B cell (primary cell): ENCODE measurements at regions not wholly inside any gene's neighbourhood (a gene's known extent, or its start where the extent isn't known, plus 50 kb on each side); places are given as distances from the start of the nearest gene placed in this dataset.

Source experiments
- ATAC-seq: fragments of 200-7000 bp; cut with Tn5 transposase; one replicate; pipeline ENCODE4 v1.10.0; 2021; ENCODE audit warnings: low read depth, mild to moderate bottlenecking, moderate number of reproducible peaks, moderate library complexity
- CTCF ChIA-PET: fragments of 350-600 bp; sonication (Branson Sonifier 250); formaldehyde crosslinking; loops from one replicate; lab custom pipeline; 2021; ENCODE audit warnings: antibody characterized with exemption, inconsistent platforms; lab: Charles Lee
- POLR2A ChIA-PET: fragments of 350-600 bp; sonication (Branson Sonifier 250); formaldehyde crosslinking; loops from one replicate; lab custom pipeline; 2021; ENCODE audit warnings: antibody characterized with exemption; lab: Charles Lee
- DNase-seq: peaks from one replicate; pipeline ENCODE4 v3.0.0; 2013
- H2AFZ ChIP-seq: 2 replicates; pipeline ENCODE4 v1.6.1; 2012; ENCODE audit warnings: mild to moderate bottlenecking, low read depth, low read length; ENCODE audit not compliant: insufficient read depth, poor library complexity, severe bottlenecking
- H3K27ac ChIP-seq, 2 donors: 1 replicate in 1 of 2; 2 replicates in 1 of 2; pipeline ENCODE4 v1.5.1; 2012 to 2013; ENCODE audit warnings: low read length in 2 of 2, mild to moderate bottlenecking in 2 of 2, moderate library complexity in 1 of 2
- H3K27me3 ChIP-seq, 4 experiments: fragments of 200-600 bp in 1 of 4; sonication (generic) in 1 of 4; replicated peaks in 1 of 4; 1 replicate in 2 of 4; 2 replicates in 2 of 4; pipeline versions ENCODE4 v1.6.1 to v1.7.0; 2013 to 2016; ENCODE audit warnings: low read length in 3 of 4, mild to moderate bottlenecking in 2 of 4, mixed read lengths in 1 of 4, moderate library complexity in 1 of 4; ENCODE audit not compliant: insufficient read depth in 4 of 4, control insufficient read depth in 3 of 4; ENCODE audit errors: control extremely low read depth in 1 of 4
- H3K36me3 ChIP-seq, 2 experiments: replicated peaks in 1 of 2; 1 replicate in 1 of 2; 2 replicates in 1 of 2; pipeline versions ENCODE4 v1.6.1 to v1.7.1; 2013; ENCODE audit warnings: low read length in 1 of 2; ENCODE audit not compliant: insufficient read depth in 2 of 2, control insufficient read depth in 1 of 2; ENCODE audit errors: control extremely low read depth in 1 of 2, extremely low read depth in 1 of 2
- H3K4me1 ChIP-seq, 2 donors: fragments of 200-600 bp in 1 of 2; sonication (generic) in 1 of 2; 1 replicate in 1 of 2; 2 replicates in 1 of 2; pipeline versions ENCODE4 v1.5.1 to v1.6.1; 2013 to 2017; ENCODE audit warnings: low read length in 2 of 2; ENCODE audit not compliant: control insufficient read depth in 2 of 2, insufficient read depth in 2 of 2
- H3K4me2 ChIP-seq: replicated peaks from 2 replicates; pipeline ENCODE3; 2012; ENCODE audit warnings: mild to moderate bottlenecking, low read depth, low read length; ENCODE audit not compliant: poor library complexity, severe bottlenecking
- H3K4me3 ChIP-seq, 5 experiments: fragments of 200-600 bp in 1 of 5; sonication (generic) in 1 of 5; 1 replicate in 3 of 5; 2 replicates in 2 of 5; pipeline versions ENCODE4 v1.5.1 to v1.7.0; 2011 to 2016; ENCODE audit warnings: low read length in 4 of 5, mild to moderate bottlenecking in 4 of 5, low read depth in 2 of 5, control low read depth in 1 of 5, moderate library complexity in 1 of 5; ENCODE audit not compliant: insufficient read depth in 1 of 5; ENCODE audit errors: control extremely low read depth in 1 of 5, extremely low read depth in 1 of 5
- H3K79me2 ChIP-seq: fragments of 200-600 bp; sonication (generic); one replicate; pipeline ENCODE4 v1.6.0; 2016; ENCODE audit warnings: low read length; ENCODE audit not compliant: control insufficient read depth, insufficient read depth
- H3K9ac ChIP-seq: fragments of 200-600 bp; sonication (generic); 2 replicates; pipeline ENCODE4 v1.6.1; 2017; ENCODE audit warnings: mild to moderate bottlenecking, low read length, moderate library complexity
- H3K9me3 ChIP-seq, 3 donors: one replicate each; pipeline versions ENCODE4 v1.6.1 to v1.7.1; 2013; ENCODE audit warnings: low read length in 2 of 3; ENCODE audit not compliant: control insufficient read depth in 2 of 3, insufficient read depth in 1 of 3; ENCODE audit errors: control extremely low read depth in 1 of 3
- H4K20me1 ChIP-seq: 2 replicates; pipeline ENCODE4 v1.6.0; 2012; ENCODE audit warnings: mild to moderate bottlenecking, low read length; ENCODE audit not compliant: insufficient read depth, control insufficient read depth, poor library complexity, severe bottlenecking
- H3K27ac Mint-ChIP-seq: one replicate; pipeline ENCODE4 v1.8.0; 2021; ENCODE audit warnings: mixed read lengths
- H3K27me3 Mint-ChIP-seq: one replicate; pipeline ENCODE4 v1.8.0; 2021; ENCODE audit warnings: mixed read lengths
- H3K4me1 Mint-ChIP-seq: one replicate; pipeline ENCODE4 v1.8.0; 2021; ENCODE audit warnings: mixed read lengths
- H3K4me3 Mint-ChIP-seq: one replicate; pipeline ENCODE4 v1.8.0; 2021; ENCODE audit warnings: mixed read lengths
- H3K9me3 Mint-ChIP-seq: one replicate; pipeline ENCODE4 v1.8.0; 2022; ENCODE audit warnings: mixed read lengths; ENCODE audit not compliant: insufficient read depth
- CTCF ChIP-seq: fragments of 200-600 bp; IDR thresholded peaks from one replicate; pipeline ENCODE4 v1.8.0; 2022; ENCODE audit warnings: antibody characterized with exemption, mild to moderate bottlenecking
- EZH2 ChIP-seq: IDR thresholded peaks from 2 replicates; pipeline ENCODE4 v1.6.1; 2012; ENCODE audit warnings: borderline replicate concordance, low read depth, mild to moderate bottlenecking, moderate library complexity, low read length; ENCODE audit not compliant: insufficient read depth, poor library complexity, severe bottlenecking
- WGBS: methylation state at CpG from one replicate; pipeline ENCODE4 v1.1.5; 2013; ENCODE audit warnings: missing lambda C conversion rate; ENCODE audit not compliant: insufficient coverage; 5-methylcytosine and 5-hydroxymethylcytosine counted together
- intact Hi-C: fragments of 100-400 bp; cut with micrococcal nuclease; formaldehyde crosslinking; loops from one replicate; pipeline ENCODE4 v1.10.0; 2022

DNA sequence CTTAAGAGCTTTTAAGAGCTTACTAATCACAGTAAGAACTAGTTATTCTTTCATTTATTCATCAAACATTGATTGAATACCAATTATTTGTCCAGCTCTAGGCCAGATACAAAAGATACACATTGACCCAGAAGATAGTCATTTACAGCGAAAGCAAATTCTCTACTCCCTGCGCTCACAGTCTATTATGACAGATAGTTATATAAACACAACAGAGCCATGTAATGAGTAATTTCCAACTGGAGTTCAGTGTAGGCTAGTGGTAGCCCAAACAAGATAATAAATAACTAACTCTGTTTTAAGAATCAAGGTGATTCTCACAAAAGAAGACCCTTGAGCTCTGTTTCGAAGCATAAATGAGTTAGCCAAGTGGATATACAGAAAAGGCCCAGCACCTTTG lies 397.8 kb upstream of the TLE4 start:
- H3K4me3 ChIP-seq = no peak overlapping the region
- no peak overlapping the region for H2AFZ ChIP-seq
- H3K27me3 ChIP-seq = no peaks in the 10 kb centered on the region
- ChIA-PET POLR2A (no interaction called here), CTCF (no interaction called here)
- no peaks in the 10 kb centered on the region for H3K36me3 ChIP-seq
- no peaks in the 10 kb centered on the region for H3K4me1 Mint-ChIP-seq
- no peaks in the 10 kb centered on the region for H3K4me1 ChIP-seq
- no peaks in the 10 kb centered on the region for H3K79me2 ChIP-seq
- H3K27me3 Mint-ChIP-seq = no peaks in the 10 kb centered on the region
- WGBS = 100% methylated on average over 1 of the region's 3 CpGs
- H4K20me1 ChIP-seq = no peaks in the 10 kb centered on the region
- no peak overlapping the region for H3K9ac ChIP-seq
- ATAC-seq = no peak
- H3K4me3 Mint-ChIP-seq = no peak overlapping the region
- no peaks in the 10 kb centered on the region for H3K9me3 Mint-ChIP-seq
- no peaks in the 10 kb centered on the region for H3K9me3 ChIP-seq
- intact Hi-C loops = no loop called here
- TF ChIP-seq CTCF (no peak), EZH2 (no peak)
- no peak for DNase-seq
- no peak overlapping the region for H3K4me2 ChIP-seq
- H3K27ac Mint-ChIP-seq = no peak overlapping the region
- H3K27ac ChIP-seq = no peak overlapping the region

GRCh38 chr9:79176014-79176697 lies 395.6 kb upstream of the TLE4 start:
- no peak for DNase-seq
- Histone ChIP-seq H3K27ac (no peak overlapping the region), H3K27me3 (no peaks in the 10 kb centered on the region), H3K4me1 (no peaks in the 10 kb centered on the region), H3K4me2 (no peak overlapping the region), H3K36me3 (no peaks in the 10 kb centered on the region), H3K4me3 (no peak overlapping the region), H4K20me1 (no peaks in the 10 kb centered on the region), H2AFZ (no peak overlapping the region), H3K9ac (no peak overlapping the region), H3K79me2 (no peaks in the 10 kb centered on the region), H3K9me3 (no peaks in the 10 kb centered on the region)
- TF ChIP-seq CTCF (no peak), EZH2 (no peak)
- WGBS = no CpG with 5 or more reads among the region's 4 CpGs
- CTCF ChIA-PET = interaction anchor here (0.5 to 0.6 kb wide), 2 partner anchors 20 to 813 kb away, joined by 3 to 5 read pairs; no protein-coding TSS in a partner anchor
- Mint-ChIP-seq H3K27ac (no peak overlapping the region), H3K9me3 (no peaks in the 10 kb centered on the region), H3K4me3 (no peak overlapping the region), H3K27me3 (peaks cover 3% of the 10 kb centered on the region), H3K4me1 (no peaks in the 10 kb centered on the region)
- no peak for ATAC-seq
- intact Hi-C loops = no loop called here
- POLR2A ChIA-PET = no interaction called here
